Stimulated activated effector memory CD8-positive, alpha-beta T cell treated with anti-CD3 and anti-CD28 coated beads, Interleukin-12 subunit alpha, Interleukin-12 subunit beta, amount 100 ng/mL, for 72 hours (primary cell): ENCODE measurements at regions not wholly inside any gene's neighbourhood (a gene's known extent, or its start where the extent isn't known, plus 50 kb on each side); places are given as distances from the start of the nearest gene placed in this dataset.
"Not testable (repeated sequence)": the region's sequence is repeated elsewhere in the genome, so short reads cannot be mapped to it uniquely, and the experiment has no call there.

Experiments used
- ATAC-seq: fragments of 150-1000 bp; cut with Tn5 transposase; 2 replicates; pipeline ENCODE4 v1.10.0; 2021
- DNase-seq, 2 donors: peaks; one replicate each; pipeline ENCODE4 v3.0.0; 2021 to 2022; ENCODE audit warnings: low spot score in 2 of 2
- H3K27ac Mint-ChIP-seq: one replicate; pipeline ENCODE4 v1.8.0; 2022; ENCODE audit warnings: mild to moderate bottlenecking, mixed read lengths
- H3K36me3 Mint-ChIP-seq: one replicate; pipeline ENCODE4 v1.8.0; 2022; ENCODE audit warnings: mild to moderate bottlenecking, mixed read lengths
- H3K4me1 Mint-ChIP-seq: one replicate; pipeline ENCODE4 v1.8.0; 2022; ENCODE audit warnings: mixed read lengths
- H3K4me3 Mint-ChIP-seq: one replicate; pipeline ENCODE4 v1.8.0; 2022; ENCODE audit warnings: mild to moderate bottlenecking, mixed read lengths
- H3K9me3 Mint-ChIP-seq: one replicate; pipeline ENCODE4 v1.8.0; 2022; ENCODE audit warnings: mixed read lengths

GRCh38 chr7:85805656-85806055, 618.8 kb upstream of the SEMA3D start:
- no peak for ATAC-seq
- no peaks in the 10 kb centered on the region for H3K4me1 Mint-ChIP-seq
- no peak overlapping the region for H3K4me3 Mint-ChIP-seq
- H3K36me3 Mint-ChIP-seq, result no peaks in the 10 kb centered on the region
- peaks cover 5% of the 10 kb centered on the region for H3K9me3 Mint-ChIP-seq
- DNase-seq, result no peak
- H3K27ac Mint-ChIP-seq, result no peak overlapping the region

DNA sequence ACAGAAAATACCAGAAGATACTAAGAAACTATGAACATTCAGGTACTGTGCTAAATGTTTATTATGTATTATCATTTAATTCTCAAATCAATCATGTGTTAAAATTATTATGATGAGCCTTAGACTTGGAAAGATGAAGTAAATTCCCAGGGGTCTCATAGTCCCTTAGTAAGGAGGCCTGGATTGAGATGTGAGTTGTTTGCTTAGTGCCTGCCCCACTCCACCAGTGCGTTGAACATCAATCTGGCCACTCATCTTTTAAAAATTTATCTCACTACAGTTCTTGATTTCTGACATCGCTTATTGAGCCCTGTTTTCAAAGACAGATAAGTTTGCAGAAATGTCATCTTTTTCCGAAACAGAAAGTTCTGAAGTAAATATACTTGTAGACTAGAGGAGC, 618.4 kb upstream of the SEMA3D start:
- peaks cover 5% of the 10 kb centered on the region for H3K9me3 Mint-ChIP-seq
- H3K4me3 Mint-ChIP-seq, result no peak overlapping the region
- no peaks in the 10 kb centered on the region for H3K4me1 Mint-ChIP-seq
- DNase-seq (no peak), ATAC-seq (no peak)
- no peak overlapping the region for H3K27ac Mint-ChIP-seq
- H3K36me3 Mint-ChIP-seq, result no peaks in the 10 kb centered on the region

GRCh38 chr7:85802211-85802610, 615.4 kb upstream of the SEMA3D start:
- no peaks in the 10 kb centered on the region for H3K36me3 Mint-ChIP-seq
- H3K4me3 Mint-ChIP-seq, result no peak overlapping the region
- H3K4me1 Mint-ChIP-seq, result no peaks in the 10 kb centered on the region
- peaks cover 5% of the 10 kb centered on the region for H3K9me3 Mint-ChIP-seq
- no peak overlapping the region for H3K27ac Mint-ChIP-seq
- DNase-seq (no peak), ATAC-seq (no peak)

DNA sequence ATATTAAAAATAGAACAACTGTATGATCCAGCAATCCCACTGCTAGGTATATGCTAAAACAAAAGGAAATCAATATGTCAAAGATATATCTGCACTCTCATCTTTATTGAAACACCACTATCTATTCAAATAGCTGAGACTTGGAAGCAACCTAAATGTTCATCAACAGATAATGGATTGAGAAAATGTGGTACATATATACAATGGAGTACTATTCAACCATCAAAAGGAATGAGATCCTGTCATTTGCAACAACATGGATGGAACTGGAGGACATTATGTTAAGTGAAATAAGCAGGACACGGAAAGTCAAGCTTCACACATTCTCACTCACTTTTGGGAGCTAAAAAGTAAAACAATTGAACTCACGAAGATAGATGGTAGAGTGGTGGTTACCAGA, 610.1 kb upstream of the SEMA3D start:
- H3K9me3 Mint-ChIP-seq, result peaks cover 19% of the 10 kb centered on the region
- no peaks in the 10 kb centered on the region for H3K4me1 Mint-ChIP-seq
- DNase-seq (no peak), ATAC-seq (no peak)
- H3K27ac Mint-ChIP-seq, result no peak overlapping the region
- H3K36me3 Mint-ChIP-seq, result no peaks in the 10 kb centered on the region
- H3K4me3 Mint-ChIP-seq, result no peak overlapping the region

DNA sequence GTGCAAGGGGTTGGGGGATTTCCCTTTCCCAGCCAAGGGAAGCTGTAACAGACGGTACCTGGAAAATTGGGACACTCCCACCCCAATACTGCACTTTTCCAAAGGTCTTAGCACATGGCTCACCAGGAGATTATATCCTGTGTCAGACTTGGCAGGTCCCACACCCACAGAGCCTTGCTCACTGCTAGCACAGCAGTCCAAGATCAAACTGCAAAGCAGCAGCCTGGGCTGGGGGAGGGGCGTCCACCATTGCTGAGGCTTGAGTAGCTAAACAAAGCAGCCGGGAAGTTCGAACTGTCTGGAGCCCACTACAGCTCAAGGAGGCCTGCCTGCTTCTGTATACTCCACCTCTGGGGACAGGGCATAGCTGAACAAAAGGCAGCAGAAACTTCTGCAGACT, 604.2 kb upstream of the SEMA3D start:
- H3K4me3 Mint-ChIP-seq, DNase-seq, H3K27ac Mint-ChIP-seq, H3K36me3 Mint-ChIP-seq, ATAC-seq, H3K4me1 Mint-ChIP-seq: not testable (repeated sequence)
- H3K9me3 Mint-ChIP-seq, result peaks cover 31% of the 10 kb centered on the region

- H3K9me3 Mint-ChIP-seq, result peaks cover 8% of the 10 kb centered on the region
- H3K27ac Mint-ChIP-seq, result no peak overlapping the region
- no peak for ATAC-seq
- H3K36me3 Mint-ChIP-seq, result no peaks in the 10 kb centered on the region
- DNase-seq, result no peak
- no peak overlapping the region for H3K4me3 Mint-ChIP-seq
- no peaks in the 10 kb centered on the region for H3K4me1 Mint-ChIP-seq
Observed at GRCh38 chr7:85781606-85782005, 594.8 kb upstream of the SEMA3D start.

DNA sequence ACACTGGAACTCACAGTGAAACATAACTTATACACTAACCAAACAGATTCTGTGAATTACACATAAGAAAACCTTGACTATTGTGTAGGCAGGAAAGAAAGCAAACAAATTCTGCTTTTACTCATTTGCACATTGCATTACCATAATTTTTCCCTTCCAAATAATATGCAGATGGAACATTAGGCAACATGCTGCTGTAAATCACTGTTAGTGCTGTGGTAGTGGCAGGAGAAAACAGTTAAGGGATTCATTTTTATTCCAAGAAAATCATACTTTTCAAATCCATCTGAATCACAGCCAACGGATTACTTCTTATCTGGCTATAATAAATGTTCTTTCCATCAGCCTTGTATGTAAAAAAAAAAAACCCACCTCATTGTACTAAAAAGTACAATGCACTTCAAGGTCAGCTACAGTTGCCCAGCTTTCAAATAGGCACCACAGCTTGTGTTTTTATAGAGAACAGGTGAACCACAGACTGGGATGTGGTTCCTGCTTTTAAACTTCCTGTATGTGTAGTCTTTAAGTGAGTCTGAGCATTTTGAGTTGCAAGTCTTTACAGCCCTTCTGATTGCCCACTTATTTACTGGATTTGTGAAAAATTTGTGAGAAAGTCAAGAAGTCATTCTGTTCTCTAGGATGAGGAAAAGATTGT, 590.0 kb upstream of the SEMA3D start:
- Mint-ChIP-seq H3K27ac (no peak overlapping the region), H3K4me3 (no peak overlapping the region), H3K9me3 (peaks cover 3% of the 10 kb centered on the region), H3K36me3 (no peaks in the 10 kb centered on the region), H3K4me1 (no peaks in the 10 kb centered on the region)
- DNase-seq, result no peak
- no peak for ATAC-seq

- no peak for DNase-seq
- H3K36me3 Mint-ChIP-seq, result no peaks in the 10 kb centered on the region
- peaks cover 3% of the 10 kb centered on the region for H3K9me3 Mint-ChIP-seq
- no peak for ATAC-seq
- H3K4me3 Mint-ChIP-seq, result no peak overlapping the region
- no peak overlapping the region for H3K27ac Mint-ChIP-seq
- no peaks in the 10 kb centered on the region for H3K4me1 Mint-ChIP-seq
Observed at GRCh38 chr7:85775431-85775830, 588.6 kb upstream of the SEMA3D start.

GRCh38 chr7:85774986-85775385, 588.1 kb upstream of the SEMA3D start:
- H3K36me3 Mint-ChIP-seq, result no peaks in the 10 kb centered on the region
- DNase-seq, result no peak
- peaks cover 3% of the 10 kb centered on the region for H3K9me3 Mint-ChIP-seq
- ATAC-seq, result no peak
- H3K27ac Mint-ChIP-seq, result no peak overlapping the region
- H3K4me1 Mint-ChIP-seq, result no peaks in the 10 kb centered on the region
- no peak overlapping the region for H3K4me3 Mint-ChIP-seq

DNA sequence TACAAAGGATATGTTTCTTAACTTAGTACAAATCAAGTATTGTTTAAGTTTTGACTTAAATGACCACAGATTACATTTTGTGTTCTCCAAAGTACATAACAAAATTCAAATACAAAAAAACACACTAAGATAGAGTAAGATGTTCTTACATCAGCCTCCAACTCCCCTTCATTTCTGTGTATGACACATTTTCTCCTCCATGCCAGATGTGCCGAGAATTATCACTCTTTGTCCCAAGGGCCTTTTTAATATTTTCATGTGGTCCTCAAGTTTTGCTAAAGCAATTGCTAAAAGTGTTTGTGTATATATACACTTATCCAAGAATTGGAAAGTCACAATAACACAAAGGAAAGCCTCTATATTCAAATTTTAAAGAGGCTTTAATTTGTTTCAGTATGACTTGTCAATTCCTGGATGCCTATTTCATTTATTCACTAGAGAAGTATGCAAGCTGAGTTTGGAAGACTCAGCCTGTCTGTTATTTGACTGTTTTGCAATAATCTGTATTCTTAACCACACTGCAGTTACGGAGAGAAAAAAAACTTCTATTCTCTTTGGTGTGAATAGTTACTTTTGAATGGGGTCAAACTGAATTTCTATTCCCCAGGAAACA, 586.4 kb upstream of the SEMA3D start:
- Mint-ChIP-seq H3K36me3 (no peaks in the 10 kb centered on the region), H3K4me3 (no peak overlapping the region), H3K4me1 (no peaks in the 10 kb centered on the region), H3K27ac (no peak overlapping the region), H3K9me3 (peaks cover 3% of the 10 kb centered on the region)
- DNase-seq, result no peak
- ATAC-seq, result no peak

DNA sequence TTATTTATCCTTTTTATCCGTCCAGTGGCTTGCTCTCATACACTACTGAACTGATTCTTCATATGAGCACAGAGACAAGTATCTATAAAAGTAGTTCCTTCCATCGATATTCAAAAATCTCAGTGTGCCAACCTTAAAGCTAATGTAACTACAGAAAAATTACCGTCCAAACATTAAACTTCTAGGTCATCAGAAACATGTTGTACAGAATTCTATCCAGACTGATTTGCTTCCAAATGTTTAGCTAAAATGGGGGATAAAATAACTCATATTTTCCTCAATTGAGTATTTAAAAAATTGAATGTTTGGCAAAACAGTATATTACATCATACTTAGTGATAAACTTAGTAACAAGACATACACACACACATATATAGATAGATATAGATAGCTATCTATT, 584.7 kb upstream of the SEMA3D start:
- Mint-ChIP-seq H3K4me3 (no peak overlapping the region), H3K36me3 (no peaks in the 10 kb centered on the region), H3K9me3 (peaks cover 3% of the 10 kb centered on the region), H3K27ac (no peak overlapping the region), H3K4me1 (no peaks in the 10 kb centered on the region)
- ATAC-seq, result no peak
- no peak for DNase-seq

- no peak overlapping the region for H3K27ac Mint-ChIP-seq
- H3K9me3 Mint-ChIP-seq, result no peaks in the 10 kb centered on the region
- H3K4me1 Mint-ChIP-seq, result no peaks in the 10 kb centered on the region
- no peaks in the 10 kb centered on the region for H3K36me3 Mint-ChIP-seq
- no peak overlapping the region for H3K4me3 Mint-ChIP-seq
- DNase-seq, result no peak
- ATAC-seq, result no peak
Observed at GRCh38 chr7:85770332-85770731, 583.5 kb upstream of the SEMA3D start.

DNA sequence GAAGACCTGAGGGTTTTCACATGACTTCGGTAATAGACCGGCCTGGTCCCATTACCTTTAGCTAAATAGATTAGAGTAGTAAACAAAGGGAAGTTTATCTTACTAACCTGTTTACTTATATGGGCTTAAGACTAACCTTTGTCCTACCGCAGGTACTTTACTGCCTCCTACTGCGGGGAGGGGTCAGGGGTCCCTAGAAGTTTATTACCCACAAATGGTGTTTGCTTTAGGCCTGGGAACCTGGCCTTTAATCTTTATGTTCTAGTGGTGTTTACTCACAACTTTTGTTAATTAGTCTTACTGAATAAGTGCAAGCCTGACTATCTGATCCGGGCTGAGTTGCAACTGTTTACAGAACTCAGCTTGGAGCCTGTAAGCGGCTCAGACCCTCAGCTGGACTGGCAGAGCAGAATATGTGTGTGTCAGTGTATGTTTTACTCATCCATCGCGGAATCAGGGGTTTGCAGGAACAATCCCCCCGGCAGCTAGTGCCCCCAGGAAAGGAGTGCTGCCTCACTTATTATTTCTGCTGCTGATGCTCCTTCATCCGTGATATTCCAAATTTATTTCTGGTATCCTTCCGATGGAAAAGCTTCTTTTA, 578.9 kb upstream of the SEMA3D start:
- DNase-seq, result no peak
- ATAC-seq, result no peak
- H3K4me1 Mint-ChIP-seq, result no peaks in the 10 kb centered on the region
- H3K9me3 Mint-ChIP-seq, result no peaks in the 10 kb centered on the region
- no peak overlapping the region for H3K27ac Mint-ChIP-seq
- H3K36me3 Mint-ChIP-seq, result no peaks in the 10 kb centered on the region
- H3K4me3 Mint-ChIP-seq, result no peak overlapping the region

DNA sequence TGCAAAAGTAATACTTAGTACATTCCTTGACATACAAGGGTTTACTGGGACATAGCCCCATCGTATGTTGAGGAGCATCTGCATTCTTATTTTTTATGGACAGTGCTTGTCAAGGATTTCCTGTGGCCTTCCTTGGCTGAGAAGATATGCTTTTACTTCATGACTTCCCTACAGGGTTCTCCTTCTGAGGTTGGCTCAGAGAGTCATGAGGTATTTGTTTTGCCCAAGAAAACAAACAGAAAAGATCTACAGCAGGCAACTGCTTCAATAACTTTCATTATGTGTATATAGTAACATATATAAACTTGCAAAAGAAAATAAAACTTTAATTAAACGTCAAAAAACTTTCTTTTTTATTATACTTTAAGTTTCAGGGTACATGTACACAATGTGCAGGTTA, 577.2 kb upstream of the SEMA3D start:
- Mint-ChIP-seq H3K9me3 (no peaks in the 10 kb centered on the region), H3K4me3 (no peak overlapping the region), H3K27ac (no peak overlapping the region), H3K36me3 (no peaks in the 10 kb centered on the region), H3K4me1 (no peaks in the 10 kb centered on the region)
- no peak for ATAC-seq
- DNase-seq, result no peak

GRCh38 chr7:85757348-85757747, 570.5 kb upstream of the SEMA3D start:
- H3K27ac Mint-ChIP-seq, result no peak overlapping the region
- H3K36me3 Mint-ChIP-seq, result no peaks in the 10 kb centered on the region
- ATAC-seq (no peak), DNase-seq (no peak)
- H3K4me1 Mint-ChIP-seq, result no peaks in the 10 kb centered on the region
- peaks cover 16% of the 10 kb centered on the region for H3K9me3 Mint-ChIP-seq
- no peak overlapping the region for H3K4me3 Mint-ChIP-seq

GRCh38 chr7:85750454-85750949, 563.6 kb upstream of the SEMA3D start:
- no peaks in the 10 kb centered on the region for H3K36me3 Mint-ChIP-seq
- no peak overlapping the region for H3K4me3 Mint-ChIP-seq
- no peaks in the 10 kb centered on the region for H3K4me1 Mint-ChIP-seq
- H3K27ac Mint-ChIP-seq, result no peak overlapping the region
- ATAC-seq (no peak), DNase-seq (no peak)
- peaks cover 32% of the 10 kb centered on the region for H3K9me3 Mint-ChIP-seq
